ENCODE measurements at regions not wholly inside any gene's neighbourhood (a gene's known extent, or its start where the extent isn't known, plus 50 kb on each side); places are given as distances from the start of the nearest gene placed in this dataset.

- DNase-seq (ENCODE audit: insufficient read length) (no peak), FAIRE-seq (no peak)
- TF ChIP-seq TAF1 (IDR thresholded peaks at IDR 0.05; ENCODE audit: borderline replicate concordance, low read depth, low read length) (no peak), POLR2AphosphoS5 (IDR thresholded peaks at IDR 0.05; ENCODE audit: low read depth, low read length) (no peak)
These were observed 1391.3 kb downstream of the PLA2G4A start for GRCh38 chr1:188220051-188220450.

DNA sequence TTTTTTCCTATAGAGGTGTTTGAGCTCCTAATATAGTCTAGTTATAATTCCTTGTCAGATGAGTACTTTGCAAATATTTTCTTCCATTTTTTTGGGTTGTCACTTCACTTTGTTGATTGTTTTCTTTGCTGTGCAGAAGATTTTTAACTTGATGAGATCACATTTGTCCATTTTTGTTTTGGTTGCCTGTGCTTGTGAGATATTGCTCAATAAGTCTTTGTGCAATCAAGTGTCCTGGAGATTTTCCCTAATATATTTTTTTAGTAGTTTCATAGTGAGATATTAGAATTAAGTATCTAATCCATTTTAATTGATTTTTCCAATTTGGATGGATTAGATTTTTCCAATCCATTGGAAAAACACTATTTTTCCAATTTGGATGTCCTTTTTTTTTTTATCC is 1395.5 kb downstream of the PLA2G4A start:
- no peak for FAIRE-seq
- no peak for TF ChIP-seq POLR2A (IDR thresholded peaks at IDR 0.05; ENCODE audit: low read depth, low read length)
- TF ChIP-seq POLR2AphosphoS5 (IDR thresholded peaks at IDR 0.05; ENCODE audit: low read depth, low read length), result no peak
- TF ChIP-seq TAF1 (IDR thresholded peaks at IDR 0.05; ENCODE audit: borderline replicate concordance, low read depth, low read length), result no peak
- DNase-seq (ENCODE audit: insufficient read length), result no peak

DNA sequence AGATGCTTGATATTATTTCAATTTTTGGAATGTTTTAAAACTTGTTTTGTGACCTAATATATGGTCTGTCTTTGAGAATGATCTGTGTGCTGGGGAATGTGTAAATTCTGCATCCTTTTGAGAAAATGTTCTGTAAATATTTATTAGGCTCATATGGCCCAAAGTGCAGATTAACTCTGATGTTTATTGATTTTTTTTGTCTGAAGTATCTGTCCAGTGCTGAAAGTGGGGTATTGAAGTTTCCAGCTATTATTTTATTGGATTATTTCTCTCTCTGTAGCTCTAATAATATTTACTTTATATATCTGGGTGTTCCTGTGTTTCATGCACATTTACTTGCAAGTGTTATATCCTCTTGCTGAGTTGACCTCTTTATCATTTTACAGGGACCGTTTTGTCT is 1397.2 kb downstream of the PLA2G4A start:
- FAIRE-seq (no peak), DNase-seq (ENCODE audit: insufficient read length) (no peak)
- TF ChIP-seq POLR2AphosphoS5 (IDR thresholded peaks at IDR 0.05; ENCODE audit: low read depth, low read length) (no peak), POLR2A (IDR thresholded peaks at IDR 0.05; ENCODE audit: low read depth, low read length) (no peak), TAF1 (IDR thresholded peaks at IDR 0.05; ENCODE audit: borderline replicate concordance, low read depth, low read length) (no peak)

GRCh38 chr1:188228623-188229022 is 1399.9 kb downstream of the PLA2G4A start:
- TF ChIP-seq TAF1 (IDR thresholded peaks at IDR 0.05; ENCODE audit: borderline replicate concordance, low read depth, low read length), result no peak
- no peak for TF ChIP-seq POLR2A (IDR thresholded peaks at IDR 0.05; ENCODE audit: low read depth, low read length)
- TF ChIP-seq POLR2AphosphoS5 (IDR thresholded peaks at IDR 0.05; ENCODE audit: low read depth, low read length), result no peak
- DNase-seq (ENCODE audit: insufficient read length), result no peak
- no peak for FAIRE-seq

- FAIRE-seq, result no peak
- DNase-seq (ENCODE audit: insufficient read length), result no peak
- TF ChIP-seq POLR2A (IDR thresholded peaks at IDR 0.05; ENCODE audit: low read depth, low read length) (no peak), POLR2AphosphoS5 (IDR thresholded peaks at IDR 0.05; ENCODE audit: low read depth, low read length) (no peak), TAF1 (IDR thresholded peaks at IDR 0.05; ENCODE audit: borderline replicate concordance, low read depth, low read length) (no peak)
These were observed 1409.0 kb downstream of the PLA2G4A start for GRCh38 chr1:188237573-188238348.

DNA sequence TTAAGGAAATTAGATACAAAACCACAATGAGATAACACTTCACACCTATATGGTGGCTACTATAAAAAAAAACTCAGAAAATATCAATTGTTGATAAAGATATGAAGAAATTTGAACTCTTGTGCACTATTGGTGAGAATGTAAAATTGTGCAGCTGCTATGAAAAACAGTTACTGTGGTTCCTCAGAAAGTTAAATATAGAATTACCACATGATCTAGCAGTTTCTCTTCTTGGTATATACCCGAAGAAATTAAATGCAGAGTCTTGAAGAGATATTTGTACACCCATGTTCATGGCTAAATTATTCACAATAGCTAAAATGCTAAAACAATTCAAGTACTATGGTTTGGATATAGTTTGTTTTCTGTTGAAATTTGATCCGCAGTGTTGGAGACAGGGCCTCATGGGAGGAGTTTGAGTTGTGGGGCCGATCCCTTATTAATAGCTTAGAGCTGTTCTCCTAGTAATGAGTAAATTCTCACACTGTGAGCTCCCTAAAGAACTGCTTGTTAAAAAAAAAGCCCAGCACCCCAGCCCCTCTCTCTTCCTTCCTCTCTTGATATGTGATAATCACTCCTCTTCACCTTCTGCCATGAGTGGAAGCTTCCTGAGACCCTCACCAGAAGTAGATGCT is 1412.1 kb downstream of the PLA2G4A start:
- TF ChIP-seq POLR2A (IDR thresholded peaks at IDR 0.05; ENCODE audit: low read depth, low read length) (no peak), TAF1 (IDR thresholded peaks at IDR 0.05; ENCODE audit: borderline replicate concordance, low read depth, low read length) (no peak), POLR2AphosphoS5 (IDR thresholded peaks at IDR 0.05; ENCODE audit: low read depth, low read length) (no peak)
- DNase-seq (ENCODE audit: insufficient read length), result no peak
- no peak for FAIRE-seq

- no peak for FAIRE-seq
- TF ChIP-seq TAF1 (IDR thresholded peaks at IDR 0.05; ENCODE audit: borderline replicate concordance, low read depth, low read length) (no peak), POLR2AphosphoS5 (IDR thresholded peaks at IDR 0.05; ENCODE audit: low read depth, low read length) (no peak), POLR2A (IDR thresholded peaks at IDR 0.05; ENCODE audit: low read depth, low read length) (no peak)
- no peak for DNase-seq (ENCODE audit: insufficient read length)
These were observed 1412.9 kb downstream of the PLA2G4A start for GRCh38 chr1:188241629-188242028.

DNA sequence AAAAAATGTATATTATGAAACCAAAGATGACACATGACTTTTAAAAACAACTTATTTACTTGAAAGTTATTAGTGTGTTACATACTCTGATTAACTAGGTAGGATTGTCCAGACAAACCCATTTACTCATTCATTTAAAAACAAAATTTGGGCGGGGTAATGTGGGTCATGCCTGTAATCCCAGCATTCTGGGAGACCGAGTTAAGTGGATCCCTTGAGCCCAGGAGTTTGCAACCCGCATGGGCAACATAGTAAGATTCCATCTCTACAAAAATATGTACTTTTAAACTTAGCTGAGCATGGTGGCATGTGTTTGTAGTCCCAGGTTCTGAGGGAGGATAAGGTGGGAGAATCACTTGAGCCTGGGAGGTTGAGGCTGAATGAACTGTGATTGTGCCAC is 1414.7 kb downstream of the PLA2G4A start:
- TF ChIP-seq TAF1 (IDR thresholded peaks at IDR 0.05; ENCODE audit: borderline replicate concordance, low read depth, low read length) (no peak), POLR2A (IDR thresholded peaks at IDR 0.05; ENCODE audit: low read depth, low read length) (no peak), POLR2AphosphoS5 (IDR thresholded peaks at IDR 0.05; ENCODE audit: low read depth, low read length) (no peak)
- no peak for DNase-seq (ENCODE audit: insufficient read length)
- FAIRE-seq, result no peak

GRCh38 chr1:188244681-188245080 is 1415.9 kb downstream of the PLA2G4A start:
- no peak for DNase-seq (ENCODE audit: insufficient read length)
- TF ChIP-seq POLR2A (IDR thresholded peaks at IDR 0.05; ENCODE audit: low read depth, low read length) (no peak), POLR2AphosphoS5 (IDR thresholded peaks at IDR 0.05; ENCODE audit: low read depth, low read length) (no peak), TAF1 (IDR thresholded peaks at IDR 0.05; ENCODE audit: borderline replicate concordance, low read depth, low read length) (no peak)
- FAIRE-seq, result no peak

DNA sequence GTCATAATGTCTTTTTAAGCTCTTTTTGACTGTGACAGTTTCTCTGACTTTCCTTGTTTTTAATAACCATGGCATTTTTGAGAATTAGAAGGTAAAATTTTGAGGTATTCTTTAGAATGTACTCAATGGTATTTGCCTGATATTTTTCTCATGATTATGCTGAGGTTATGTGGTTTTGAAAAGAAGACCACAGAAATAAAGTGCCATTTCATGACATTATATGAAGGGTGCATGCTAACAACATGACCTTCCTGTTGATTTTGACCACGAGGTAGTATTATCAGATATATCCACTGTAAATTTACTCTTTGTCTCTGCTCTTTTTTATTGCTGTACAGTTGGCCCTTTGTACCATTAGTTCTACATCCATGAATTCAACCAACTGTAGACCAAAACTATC is 1418.5 kb downstream of the PLA2G4A start:
- TF ChIP-seq POLR2AphosphoS5 (IDR thresholded peaks at IDR 0.05; ENCODE audit: low read depth, low read length), result no peak
- DNase-seq (ENCODE audit: insufficient read length) (no peak), FAIRE-seq (no peak)

DNA sequence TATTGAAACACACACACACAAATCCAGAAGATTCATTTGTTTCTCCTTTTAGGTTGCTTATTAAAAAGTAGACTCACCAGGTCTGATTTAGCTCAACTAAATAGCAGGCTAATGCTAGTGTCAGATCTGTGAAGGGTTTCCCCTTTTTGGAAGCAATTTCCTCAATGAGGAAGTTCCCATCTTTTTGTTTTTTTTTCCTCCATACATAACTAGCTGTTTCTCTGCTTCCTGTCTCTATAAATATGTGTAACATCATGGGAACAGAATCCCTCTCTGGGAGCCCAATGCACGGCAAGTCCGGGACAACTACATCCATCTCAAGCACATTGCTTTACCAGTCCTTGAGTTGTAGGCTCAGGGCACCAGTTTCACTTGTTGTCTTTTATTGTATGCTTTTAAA is 1421.1 kb downstream of the PLA2G4A start:
- no peak for DNase-seq (ENCODE audit: insufficient read length)
- no peak for TF ChIP-seq TAF1 (IDR thresholded peaks at IDR 0.05; ENCODE audit: borderline replicate concordance, low read depth, low read length)
- TF ChIP-seq POLR2A (IDR thresholded peaks at IDR 0.05; ENCODE audit: low read depth, low read length), result no peak
- no peak for TF ChIP-seq POLR2AphosphoS5 (IDR thresholded peaks at IDR 0.05; ENCODE audit: low read depth, low read length)
- no peak for FAIRE-seq

DNA sequence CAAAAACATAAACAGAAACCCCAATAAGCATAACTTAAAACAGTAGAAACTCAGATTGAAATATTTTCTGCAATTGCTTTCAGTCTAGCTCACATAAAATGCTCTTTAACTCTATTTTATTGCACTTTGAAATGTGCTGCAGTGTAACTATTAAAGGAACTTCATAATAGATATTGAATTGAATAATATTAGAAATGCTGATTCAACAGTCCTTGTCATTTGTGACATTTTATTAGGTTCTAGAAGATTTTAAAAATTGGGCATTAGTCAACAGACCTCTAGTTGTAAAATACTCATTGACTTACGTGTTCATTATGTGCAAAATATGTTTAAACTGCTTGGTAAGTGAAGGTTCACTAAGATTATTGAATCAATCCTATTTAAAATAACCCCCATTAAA is 1422.3 kb downstream of the PLA2G4A start:
- TF ChIP-seq TAF1 (IDR thresholded peaks at IDR 0.05; ENCODE audit: borderline replicate concordance, low read depth, low read length) (no peak), POLR2A (IDR thresholded peaks at IDR 0.05; ENCODE audit: low read depth, low read length) (no peak), POLR2AphosphoS5 (IDR thresholded peaks at IDR 0.05; ENCODE audit: low read depth, low read length) (no peak)
- DNase-seq (ENCODE audit: insufficient read length) (no peak), FAIRE-seq (no peak)

Data from GM12892 (cell line).